DMS153 treated with DMSO at 0.1 percent for 48 hours (cell line): ENCODE measurements at regions not wholly inside any gene's neighbourhood (a gene's known extent, or its start where the extent isn't known, plus 50 kb on each side); places are given as distances from the start of the nearest gene placed in this dataset.

Experiments
- DNase-seq: peaks from one replicate; lab custom pipeline; 2025; ENCODE audit not compliant: unreplicated experiment; lab: John Stamatoyannopoulos, UW

DNA sequence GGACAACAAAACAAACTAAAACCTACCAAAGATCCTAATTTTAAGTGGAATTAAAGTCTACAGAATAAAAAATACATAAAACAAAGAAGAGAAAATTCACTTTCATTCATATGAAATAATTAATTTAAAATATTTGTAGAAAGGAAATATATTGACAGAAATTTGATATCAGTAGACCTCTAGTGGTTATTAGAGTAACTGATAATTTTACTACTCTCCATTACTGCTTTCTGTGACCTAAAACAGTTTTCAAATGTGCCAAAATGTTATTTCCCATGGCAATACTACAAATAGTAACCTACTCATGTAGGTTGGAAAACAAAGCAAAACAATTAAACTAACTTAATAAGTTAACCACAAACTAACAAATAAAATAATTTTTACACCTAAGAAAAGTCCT, 147.1 kb downstream of the NOL4 start:
- no peak for DNase-seq

DNA sequence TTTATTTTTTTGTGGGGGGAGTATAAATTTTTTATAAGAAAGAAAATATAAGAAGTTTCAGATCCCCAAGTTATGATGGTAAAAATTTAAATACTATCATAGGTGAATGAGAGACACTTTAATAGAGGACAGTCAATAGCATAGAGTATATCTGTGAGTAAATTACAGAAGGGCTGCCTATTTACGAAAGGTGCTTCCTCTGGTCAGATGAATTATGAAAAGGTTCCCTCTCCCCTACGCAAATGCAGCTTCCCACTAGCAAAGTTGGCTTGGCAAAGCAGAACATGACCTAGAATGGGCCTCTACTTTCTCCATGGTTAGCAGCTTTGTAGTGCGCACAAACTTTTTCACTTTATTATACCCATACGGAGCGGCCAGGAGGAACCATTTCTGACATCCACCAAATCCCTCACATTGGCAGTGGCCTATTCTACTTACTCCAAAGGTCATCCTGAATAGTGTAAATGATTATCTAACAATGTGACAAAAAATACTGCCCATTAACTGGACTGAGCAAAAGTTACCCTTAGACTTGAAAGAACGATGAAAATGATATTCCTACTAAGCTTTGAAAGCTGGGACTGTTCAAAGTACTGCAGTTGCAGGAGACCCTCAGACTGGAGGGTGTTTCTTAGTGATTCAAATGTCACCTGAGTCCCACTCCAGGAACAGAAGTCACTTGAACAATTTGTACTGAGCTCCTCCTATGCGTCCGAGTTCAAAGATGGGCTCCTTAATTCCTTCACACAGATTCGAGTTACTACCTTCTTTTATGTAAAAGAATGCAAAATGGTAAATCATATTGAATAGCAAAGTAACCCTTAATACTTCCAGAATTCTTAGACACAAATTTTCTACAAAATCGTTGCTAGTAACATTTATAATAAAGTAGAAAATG, 148.5 kb downstream of the NOL4 start:
- DNase-seq = no peak

DNA sequence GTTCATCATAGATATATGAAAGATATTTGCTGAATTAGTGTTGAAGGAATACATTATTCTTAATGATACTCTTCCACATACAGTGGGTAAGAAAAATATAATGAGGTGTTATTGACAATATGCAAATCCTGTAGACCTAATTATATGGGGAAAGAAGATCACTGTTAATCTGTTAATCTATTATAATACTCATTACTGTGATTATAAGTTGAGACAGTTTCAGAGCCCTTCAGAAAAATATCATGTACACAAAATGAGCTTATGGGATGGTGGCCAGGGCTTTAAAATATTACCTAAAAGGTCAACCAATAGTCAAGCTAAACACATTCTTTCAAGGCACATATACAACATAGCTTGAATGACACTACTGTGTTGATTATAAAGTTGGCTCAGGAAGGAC, 163.5 kb downstream of the NOL4 start:
- DNase-seq = no peak

- no peak for DNase-seq
Measured at GRCh38 chr18:34055227-34055626, 169.5 kb downstream of the NOL4 start.

GRCh38 chr18:34050661-34051060, 174.1 kb downstream of the NOL4 start:
- no peak for DNase-seq

GRCh38 chr18:34049511-34049910, 175.2 kb downstream of the NOL4 start:
- no peak for DNase-seq

DNA sequence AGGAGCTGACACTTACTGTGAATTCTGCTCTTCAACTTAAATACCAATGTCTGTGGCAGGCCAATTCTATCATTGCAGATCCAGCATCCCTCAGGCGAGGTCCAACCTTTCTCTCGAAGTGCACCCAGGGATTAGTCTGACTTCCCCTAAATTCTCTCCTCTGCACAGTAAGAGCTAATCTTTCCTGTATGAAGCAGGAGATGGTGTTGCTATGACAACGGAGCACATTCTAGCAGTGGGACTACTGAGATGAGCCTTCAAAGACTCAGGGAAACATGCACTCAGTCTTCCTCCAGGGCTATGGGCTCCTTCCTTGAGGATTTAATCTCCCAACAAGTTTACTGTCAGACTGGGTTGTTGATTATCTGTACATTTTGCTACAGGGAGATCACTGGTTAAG, 176.3 kb downstream of the NOL4 start:
- no peak for DNase-seq

DNA sequence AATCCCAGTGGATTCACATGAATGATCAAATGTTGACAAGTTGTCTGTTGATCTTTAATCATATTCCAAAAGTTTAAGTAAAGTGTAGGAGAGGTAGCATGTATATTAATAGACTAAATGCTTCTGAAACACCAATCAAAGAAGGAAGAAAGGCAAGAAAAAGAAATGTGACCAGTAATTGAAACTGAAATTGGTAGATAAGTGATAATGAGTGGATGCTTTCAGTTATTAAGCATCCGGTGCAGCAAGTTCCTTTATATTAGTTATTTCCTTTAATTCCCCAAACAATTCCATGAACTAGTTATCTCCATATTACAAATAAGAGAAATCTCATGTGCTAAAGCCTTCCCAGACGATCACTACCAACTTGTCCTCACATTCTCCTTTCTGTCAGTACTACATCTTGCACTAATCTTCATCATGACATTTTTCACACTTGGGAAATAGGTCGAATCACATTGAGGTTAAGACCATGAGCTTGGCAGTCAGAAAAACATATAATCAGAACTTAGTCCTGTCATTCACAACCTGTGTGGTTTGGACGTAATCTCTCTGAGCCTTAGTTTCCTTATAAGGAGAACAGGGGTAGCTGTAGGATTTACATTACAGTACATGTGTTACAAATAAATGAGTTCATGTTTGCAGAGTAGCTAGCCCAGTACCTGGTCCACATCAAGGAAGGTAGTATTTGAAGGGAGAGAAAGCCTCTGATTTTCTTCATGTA, 182.1 kb downstream of the NOL4 start:
- DNase-seq = no peak

- DNase-seq = no peak
Measured at GRCh38 chr18:34039611-34040010, 185.1 kb downstream of the NOL4 start.

DNA sequence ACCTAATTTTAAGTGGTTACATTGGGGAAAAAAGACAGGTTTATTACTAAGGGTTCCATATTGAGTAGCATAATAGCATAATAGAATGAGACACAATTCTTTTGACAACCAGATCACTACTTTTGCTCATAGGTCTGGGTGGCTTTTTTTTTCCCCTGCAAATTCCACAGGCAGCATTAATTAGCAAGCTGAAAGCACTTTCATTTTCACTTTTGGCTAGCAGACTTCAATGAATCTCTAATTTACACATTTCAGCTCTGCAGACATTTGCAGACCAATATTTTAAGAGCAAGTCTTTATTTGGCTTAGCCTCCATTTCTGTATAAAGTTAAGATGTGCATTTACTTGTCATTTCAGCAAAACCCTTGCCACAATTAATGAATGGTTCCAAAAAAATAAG, 185.5 kb downstream of the NOL4 start:
- DNase-seq = no peak

DNA sequence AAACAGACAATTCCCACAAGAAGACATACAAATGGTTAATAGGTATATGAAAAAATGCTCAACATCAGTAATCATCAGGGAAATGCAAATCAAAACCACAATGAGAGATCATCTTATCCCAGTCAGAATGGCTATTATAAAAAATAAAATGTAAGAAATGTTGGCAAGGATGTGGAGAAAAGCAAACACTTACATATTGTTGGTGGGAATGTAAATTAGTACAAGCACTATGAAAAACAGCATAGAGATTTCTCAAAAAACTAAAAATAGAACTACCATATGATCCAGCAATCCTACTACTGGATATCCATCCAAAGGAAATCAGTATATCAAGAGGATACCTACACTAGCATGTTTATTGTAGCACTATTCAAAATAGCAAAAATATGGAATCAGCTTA, 186.6 kb downstream of the NOL4 start:
- no peak for DNase-seq

GRCh38 chr18:34033968-34034367, 190.7 kb downstream of the NOL4 start:
- no peak for DNase-seq

DNA sequence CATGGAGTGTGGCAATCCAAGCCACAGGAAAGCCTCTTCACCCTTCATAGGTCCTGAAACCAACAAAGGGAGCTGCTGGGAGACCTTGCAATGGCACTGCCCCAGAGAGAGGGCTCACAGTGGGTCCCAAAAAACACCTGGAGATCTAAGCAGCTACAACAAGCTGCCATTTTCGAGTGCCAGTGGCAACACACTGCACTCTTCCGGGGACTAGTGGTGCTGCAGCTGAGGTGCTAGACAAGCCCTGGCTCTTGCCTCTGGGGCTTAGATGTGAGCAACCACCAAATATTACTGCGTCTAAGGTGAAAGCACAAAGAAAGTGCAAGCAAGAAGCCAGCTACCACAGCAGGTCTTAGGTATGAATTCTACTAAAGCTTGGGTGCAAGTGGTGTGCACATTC, 192.9 kb downstream of the NOL4 start:
- no peak for DNase-seq

DNA sequence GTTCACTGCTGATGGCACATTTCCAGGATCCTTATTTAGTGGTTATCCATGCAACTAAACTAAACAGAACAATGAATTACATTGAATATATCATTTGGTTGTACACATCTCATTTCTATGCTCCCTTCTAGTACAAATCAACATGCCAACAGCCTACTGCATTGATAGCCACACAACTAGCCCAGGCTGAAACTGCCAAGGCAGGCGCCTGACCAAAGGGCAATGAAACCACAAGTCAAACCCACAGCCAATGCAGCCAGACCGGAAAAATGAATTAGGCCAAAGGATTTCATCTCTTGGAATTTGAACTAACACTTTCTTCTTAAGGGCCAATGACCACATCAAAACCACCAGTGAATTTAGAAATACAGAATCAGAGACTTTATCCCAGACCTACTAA, 196.4 kb downstream of the NOL4 start:
- no peak for DNase-seq

DNA sequence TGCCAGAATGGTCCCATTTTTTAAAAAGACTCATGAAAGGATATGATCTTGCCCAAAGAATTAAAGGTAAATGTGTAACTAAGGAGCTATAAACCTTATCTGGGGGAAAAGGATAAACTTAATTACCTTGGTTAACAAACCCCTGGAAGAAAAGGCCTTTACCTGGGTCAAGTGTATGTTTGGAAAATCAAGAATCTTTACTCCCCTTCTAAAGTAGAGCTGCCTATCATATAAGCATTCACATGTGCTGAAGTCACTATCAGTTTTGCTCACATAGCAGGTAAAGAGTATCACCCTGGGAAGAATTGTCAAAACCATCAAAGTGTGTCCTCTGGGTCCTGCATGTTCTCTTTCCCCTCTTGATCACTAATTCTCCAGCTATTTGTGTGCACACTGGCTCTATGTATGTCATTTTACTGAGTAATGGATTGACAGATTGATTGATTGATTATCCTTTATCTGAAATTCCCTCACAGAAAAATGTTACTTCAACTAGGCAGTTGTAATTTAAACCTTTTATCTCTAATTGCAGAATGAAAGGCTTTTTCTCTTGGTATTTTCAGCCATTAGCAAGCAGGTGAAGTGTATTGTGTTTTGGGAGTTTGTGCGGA, 199.4 kb downstream of the NOL4 start:
- no peak for DNase-seq

DNA sequence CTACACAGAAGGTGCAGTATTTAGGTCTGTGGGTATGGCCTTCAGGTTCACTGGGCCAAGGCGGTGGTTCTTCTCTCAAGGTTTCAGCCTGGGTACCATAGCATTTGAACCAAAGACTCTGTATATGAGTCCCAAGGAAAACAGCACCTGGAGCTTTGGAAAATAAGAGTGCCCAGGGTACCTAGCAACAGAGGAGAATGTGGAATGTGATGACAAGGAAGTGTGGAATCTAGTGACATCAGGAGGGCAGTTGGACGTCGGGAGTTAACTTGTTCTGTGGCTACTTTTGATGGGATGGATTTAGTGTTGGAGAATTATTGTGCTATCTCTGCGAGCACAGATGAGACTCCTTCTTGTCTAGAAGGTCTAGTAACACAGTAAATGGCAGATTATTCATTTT, 201.2 kb downstream of the NOL4 start:
- no peak for DNase-seq

GRCh38 chr18:34018336-34018735, 206.4 kb downstream of the NOL4 start:
- no peak for DNase-seq

DNA sequence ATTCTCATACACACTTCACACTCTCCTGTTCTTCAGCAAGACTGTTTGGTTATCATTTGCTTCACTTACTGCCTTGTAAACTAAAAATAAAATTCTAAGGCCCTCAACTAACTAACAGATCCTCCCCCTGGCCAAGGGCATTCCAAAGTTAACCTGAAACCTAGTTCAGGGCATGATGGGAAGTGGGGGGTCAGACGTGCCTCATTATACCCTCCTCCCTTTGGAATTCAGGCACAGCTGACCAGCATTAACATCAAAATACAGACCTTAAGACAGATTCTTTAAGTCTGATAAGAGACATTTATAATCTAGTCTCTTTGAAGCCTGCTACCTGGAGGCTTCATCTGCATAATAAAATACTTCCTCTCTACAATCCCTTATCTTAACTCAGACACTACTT, 221.0 kb downstream of the NOL4 start:
- DNase-seq = no peak

- no peak for DNase-seq
Measured at GRCh38 chr18:34002130-34002529, 222.6 kb downstream of the NOL4 start.

GRCh38 chr18:34001376-34001775, 223.3 kb downstream of the NOL4 start:
- no peak for DNase-seq

DNA sequence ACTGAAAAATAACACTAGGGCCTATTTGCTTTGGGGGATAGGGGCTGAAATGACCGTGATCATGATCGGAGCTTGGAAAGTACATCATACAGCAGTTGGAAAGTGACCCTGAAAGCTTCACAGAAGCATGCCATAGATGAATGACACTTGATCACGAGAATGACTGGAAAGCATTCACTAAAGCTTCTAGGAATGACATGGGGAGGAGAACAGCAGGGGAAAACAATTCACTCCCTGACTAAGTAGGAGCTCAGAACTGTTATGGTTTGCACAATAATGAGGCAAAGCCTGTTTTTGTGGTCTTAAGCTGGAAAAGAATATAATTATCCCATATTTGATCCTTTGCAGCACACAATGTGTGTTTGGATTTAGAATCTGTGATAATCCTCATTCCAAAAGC, 237.5 kb downstream of the NOL4 start:
- no peak for DNase-seq

DNA sequence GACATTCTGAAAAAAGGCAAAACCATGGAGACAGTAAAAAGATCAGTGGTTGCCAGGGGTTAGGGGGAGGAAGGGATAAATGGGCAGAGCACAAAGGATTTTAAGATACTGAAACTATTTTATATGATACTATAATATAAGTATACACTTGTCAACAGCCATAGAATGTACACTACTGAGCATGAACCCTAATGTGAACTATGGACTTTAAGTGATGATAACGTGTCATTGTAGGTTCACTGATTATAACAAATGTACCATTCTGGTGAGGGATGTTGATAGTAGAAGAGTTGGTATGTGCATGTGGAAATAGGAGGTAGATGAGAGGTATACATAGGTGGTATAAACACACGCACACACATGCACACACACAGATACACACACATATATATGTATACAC, 241.6 kb downstream of the NOL4 start:
- DNase-seq = no peak
